ENCODE measurements at regions not wholly inside any gene's neighbourhood (a gene's known extent, or its start where the extent isn't known, plus 50 kb on each side); places are given as distances from the start of the nearest gene placed in this dataset.
A peak's percentile ranks its signal among the peaks of the same experiment; 100 is the strongest.
"Not testable (repeated sequence)": the region's sequence is repeated elsewhere in the genome, so short reads cannot be mapped to it uniquely, and the experiment has no call there.

DNA sequence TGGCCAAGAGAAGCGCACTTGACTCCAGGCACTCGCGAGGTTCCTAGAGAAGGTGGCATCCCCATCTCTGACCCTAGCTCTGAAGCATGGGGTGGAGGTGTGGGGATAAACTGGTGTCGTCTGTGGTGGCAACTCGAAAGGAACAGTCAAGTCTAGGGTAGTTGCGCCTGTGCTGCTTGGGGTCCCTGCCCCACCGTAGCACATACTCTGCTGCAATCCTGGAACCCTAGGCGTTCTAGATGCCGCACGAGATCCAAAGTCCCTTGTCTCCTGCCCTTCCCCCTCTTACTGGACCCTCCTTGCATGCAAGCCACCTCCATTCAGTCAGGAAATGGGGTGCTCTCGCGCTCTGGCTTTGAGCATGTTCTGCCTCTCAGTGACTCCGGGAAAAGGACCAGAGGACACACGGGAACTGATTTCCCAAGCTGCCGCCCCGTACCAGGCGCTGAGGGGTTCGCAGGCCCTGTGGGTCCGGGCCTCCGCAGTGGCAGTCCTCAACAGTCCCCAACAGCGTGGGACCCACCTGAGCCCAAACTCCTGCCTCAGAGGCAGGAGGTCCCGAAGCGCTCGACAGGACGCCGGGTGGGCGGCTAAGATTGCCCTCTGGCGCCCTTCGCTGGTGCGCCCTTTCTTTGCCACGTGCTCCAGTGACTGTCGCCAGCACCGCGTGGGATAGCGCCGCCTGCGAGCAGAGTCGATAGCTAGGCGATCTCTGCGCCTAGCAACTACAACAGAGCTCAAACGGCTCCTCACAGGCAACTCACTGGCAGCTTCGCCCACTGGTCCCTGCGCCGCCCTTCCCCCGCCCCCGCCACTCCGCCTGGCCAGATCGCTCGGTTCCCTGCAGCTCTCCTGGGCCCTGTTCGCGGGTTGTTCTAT, 452.0 kb downstream of the REEP3 start:
- H3K27ac Mint-ChIP-seq: no peak overlapping the region
- H3K36me3 Mint-ChIP-seq: no peaks in the 10 kb centered on the region
- H3K9me3 Mint-ChIP-seq: peaks cover 5 to 7% of the 10 kb centered on the region in 2 donors
- ATAC-seq: no peak
- no peak for DNase-seq (ENCODE audit: low spot score in 2 of 2)

DNA sequence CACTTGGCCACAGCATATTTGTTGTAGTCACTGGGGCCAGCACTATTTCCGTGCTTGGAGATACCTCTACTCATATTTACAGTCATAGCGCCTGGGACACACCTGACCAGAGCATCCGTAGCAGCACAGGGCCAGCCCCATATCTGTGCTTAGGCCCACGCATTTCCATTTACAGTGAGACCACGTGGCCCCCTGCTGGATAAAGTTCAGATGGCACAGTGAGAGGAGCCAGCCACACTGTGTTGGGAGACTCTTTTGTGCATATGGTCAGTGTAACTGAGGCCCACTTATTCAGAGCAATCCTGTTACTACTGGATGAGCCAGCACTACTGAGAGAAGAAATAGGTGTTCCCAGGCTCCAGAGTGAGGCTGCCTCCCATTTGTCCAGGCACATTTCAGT, 455.3 kb downstream of the REEP3 start:
- H3K9me3 Mint-ChIP-seq: no peaks in the 10 kb centered on the region

DNA sequence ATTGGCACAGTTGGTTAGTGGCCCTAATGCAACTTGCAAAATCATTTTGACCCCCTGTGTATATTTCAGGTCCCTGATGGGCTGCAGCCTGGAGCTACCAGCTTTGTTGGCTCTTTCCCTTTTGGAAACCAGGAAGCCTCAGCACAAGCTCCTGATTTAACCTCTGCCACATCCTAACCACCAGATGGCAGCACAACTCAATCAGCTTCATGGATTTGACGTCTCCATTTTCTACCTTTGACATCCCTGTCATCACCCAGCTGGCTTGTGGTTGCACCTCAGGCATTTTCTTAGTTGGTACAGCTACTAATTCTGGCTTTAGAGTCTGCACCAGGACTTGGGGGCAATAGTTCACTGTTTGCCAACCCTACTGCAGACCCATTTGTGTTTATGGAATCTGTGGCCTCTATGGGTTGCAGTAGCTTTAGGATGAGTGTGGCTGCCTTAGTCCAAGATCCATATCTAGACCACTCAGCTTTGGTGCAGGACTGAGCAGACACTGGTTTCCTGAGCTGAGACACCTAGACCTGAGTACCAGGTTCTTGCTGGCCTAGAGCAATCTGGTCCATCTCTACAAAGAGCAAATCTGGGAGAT, 456.2 kb downstream of the REEP3 start:
- H3K27ac Mint-ChIP-seq: no peak overlapping the region
- DNase-seq (ENCODE audit: low spot score in 2 of 2) (peak in 1 of 2 donors; percentile 23), ATAC-seq (peak in 1 of 2 donors; percentile 63)
- H3K9me3 Mint-ChIP-seq: no peaks in the 10 kb centered on the region
- no peaks in the 10 kb centered on the region for H3K36me3 Mint-ChIP-seq

More for the DNA sequence above, 455.3 kb downstream of the REEP3 start:
- Mint-ChIP-seq H3K27ac (no peak overlapping the region), H3K36me3 (no peaks in the 10 kb centered on the region)
- peak in 1 of 2 donors; percentile 57 for DNase-seq (ENCODE audit: low spot score in 2 of 2)
- peak; percentile 61 to 86 for ATAC-seq

DNA sequence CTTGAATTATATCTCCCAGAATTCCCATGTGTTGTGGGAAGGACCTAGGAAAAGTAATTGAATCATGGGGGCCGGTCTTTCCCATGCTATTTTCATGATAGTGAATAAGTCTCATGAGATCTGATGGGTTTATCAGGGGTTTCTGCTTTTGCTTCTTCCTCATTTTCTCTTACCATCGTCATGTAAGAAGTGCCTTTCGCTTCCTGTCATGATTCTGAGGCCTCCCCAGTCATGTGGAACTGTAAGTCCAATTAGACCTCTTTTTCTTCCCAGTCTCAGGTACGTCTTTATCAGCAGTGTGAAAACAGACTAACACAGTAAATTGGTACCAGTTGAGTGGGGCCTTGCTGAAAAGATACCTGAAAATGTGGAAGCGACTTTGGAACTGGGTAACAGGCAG, 459.7 kb downstream of the REEP3 start:
- not testable (repeated sequence) for H3K27ac Mint-ChIP-seq; H3K9me3 Mint-ChIP-seq; ATAC-seq; H3K36me3 Mint-ChIP-seq; DNase-seq (ENCODE audit: low spot score in 2 of 2)

DNA sequence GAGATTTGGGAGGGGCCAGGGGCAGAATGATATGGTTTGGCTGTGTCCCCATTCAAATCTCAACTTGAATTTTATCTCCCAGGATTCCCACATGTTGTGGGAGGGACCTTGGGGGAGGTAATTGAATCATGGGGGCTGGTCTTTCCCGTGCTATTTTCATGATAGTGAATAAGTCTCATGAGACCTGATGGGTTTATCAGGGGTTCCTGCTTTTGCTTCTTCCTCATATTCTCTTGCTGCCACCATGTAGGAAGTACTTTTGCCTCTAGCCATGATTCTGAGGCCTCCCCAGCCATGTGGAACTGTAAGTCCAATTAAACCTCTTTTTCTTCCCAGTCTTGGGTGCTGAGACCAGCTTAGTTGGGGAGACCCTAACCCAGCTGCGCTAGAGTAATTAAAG, 462.9 kb downstream of the REEP3 start:
- DNase-seq (ENCODE audit: low spot score in 2 of 2); H3K36me3 Mint-ChIP-seq: not testable (repeated sequence)

DNA sequence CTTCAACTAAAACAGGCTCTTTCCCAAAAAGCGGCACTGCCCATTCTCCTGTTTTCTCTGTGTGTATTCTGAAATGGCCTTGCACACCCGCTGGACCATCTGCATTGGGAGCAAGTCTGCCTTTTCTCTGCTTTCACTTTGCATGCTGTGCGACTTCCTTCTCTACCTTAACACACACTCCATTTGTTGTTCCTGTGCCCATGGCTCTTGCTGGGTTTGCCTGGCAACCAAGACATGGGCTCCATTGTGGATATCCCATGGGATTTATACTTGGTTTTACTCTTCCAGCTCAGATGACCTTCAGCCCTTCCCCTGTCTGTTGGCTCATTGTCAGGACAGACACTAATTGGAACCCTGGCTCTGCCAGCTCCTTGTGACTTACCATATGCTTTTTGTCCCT, 465.3 kb downstream of the REEP3 start:
- no peak for ATAC-seq
- Mint-ChIP-seq H3K27ac (no peak overlapping the region), H3K36me3 (no peaks in the 10 kb centered on the region)

More for the DNA sequence above, 462.9 kb downstream of the REEP3 start:
- H3K9me3 Mint-ChIP-seq, ATAC-seq, H3K27ac Mint-ChIP-seq: not testable (repeated sequence)

DNA sequence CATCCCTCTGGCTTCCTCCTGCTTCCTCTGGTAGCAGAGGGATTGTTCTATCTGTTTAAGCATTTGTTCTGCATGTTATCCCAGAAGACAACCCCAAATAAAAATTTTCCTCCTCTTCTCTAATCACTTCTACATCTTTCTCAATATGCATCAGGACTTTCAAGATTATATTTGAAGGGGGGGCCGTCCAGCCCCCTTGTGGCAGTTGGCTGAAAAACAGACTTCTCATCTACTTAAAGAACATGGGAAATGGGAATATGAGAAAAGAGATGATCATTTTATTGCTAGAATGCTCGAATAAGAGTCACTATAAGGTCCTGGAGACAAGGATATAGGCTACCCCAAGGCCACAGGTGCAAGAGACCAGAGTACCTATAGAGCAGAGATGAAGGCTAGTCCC, 466.0 kb downstream of the REEP3 start:
- ATAC-seq (no peak), DNase-seq (ENCODE audit: low spot score in 2 of 2) (no peak)
- Mint-ChIP-seq H3K9me3 (no peaks in the 10 kb centered on the region), H3K27ac (no peak overlapping the region), H3K36me3 (no peaks in the 10 kb centered on the region)

More for the DNA sequence above, 465.3 kb downstream of the REEP3 start:
- DNase-seq (ENCODE audit: low spot score in 2 of 2): no peak
- H3K9me3 Mint-ChIP-seq: no peaks in the 10 kb centered on the region

DNA sequence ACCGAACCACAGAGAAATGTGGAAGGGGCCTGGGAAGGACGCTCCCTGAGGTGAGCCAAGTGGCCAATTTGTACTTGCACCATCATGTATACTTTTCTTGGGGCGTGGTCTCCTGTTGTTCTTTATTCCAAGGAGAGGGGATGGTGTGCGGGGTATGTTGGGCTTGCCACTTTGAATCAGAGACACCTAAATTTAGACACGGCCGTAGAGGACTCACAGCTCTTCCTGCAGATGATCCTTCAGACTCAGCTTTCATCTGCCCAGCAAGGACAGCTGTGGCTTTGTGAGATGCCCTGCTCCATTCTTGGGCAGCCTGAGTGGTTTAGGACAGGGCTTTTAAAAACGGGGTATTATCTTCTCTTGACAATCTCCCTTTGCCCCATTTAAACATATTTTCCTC, 473.2 kb downstream of the REEP3 start:
- no peak for DNase-seq (ENCODE audit: low spot score in 2 of 2)
- no peak for ATAC-seq
- Mint-ChIP-seq H3K9me3 (peaks cover 3 to 12% of the 10 kb centered on the region in 2 donors), H3K36me3 (peaks cover 0 to 1% of the 10 kb centered on the region in 2 donors), H3K27ac (no peak overlapping the region)

DNA sequence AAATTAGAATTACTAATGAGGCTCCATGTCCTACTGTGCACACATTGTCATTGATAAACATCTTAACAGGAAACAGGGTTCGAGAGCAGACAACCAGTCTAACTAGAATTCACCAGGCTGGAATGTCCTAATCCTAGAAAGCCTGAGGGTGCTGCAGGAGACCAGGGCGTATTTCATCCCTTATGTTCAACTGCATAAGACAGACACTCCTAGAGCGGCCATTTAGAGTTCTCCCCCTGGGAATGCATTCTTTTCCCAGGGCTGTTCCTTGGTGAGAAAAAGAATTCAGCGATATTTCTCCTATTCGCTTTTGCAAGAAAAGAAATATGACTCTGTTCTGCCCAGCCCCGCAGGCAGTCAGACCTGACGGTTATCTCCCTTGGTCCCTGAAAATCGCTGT, 486.0 kb downstream of the REEP3 start:
- H3K27ac Mint-ChIP-seq: no peak overlapping the region
- peaks cover 6 to 12% of the 10 kb centered on the region in 2 donors for H3K9me3 Mint-ChIP-seq
- H3K36me3 Mint-ChIP-seq: no peaks in the 10 kb centered on the region
- DNase-seq (ENCODE audit: low spot score in 2 of 2) (no peak), ATAC-seq (no peak)

DNA sequence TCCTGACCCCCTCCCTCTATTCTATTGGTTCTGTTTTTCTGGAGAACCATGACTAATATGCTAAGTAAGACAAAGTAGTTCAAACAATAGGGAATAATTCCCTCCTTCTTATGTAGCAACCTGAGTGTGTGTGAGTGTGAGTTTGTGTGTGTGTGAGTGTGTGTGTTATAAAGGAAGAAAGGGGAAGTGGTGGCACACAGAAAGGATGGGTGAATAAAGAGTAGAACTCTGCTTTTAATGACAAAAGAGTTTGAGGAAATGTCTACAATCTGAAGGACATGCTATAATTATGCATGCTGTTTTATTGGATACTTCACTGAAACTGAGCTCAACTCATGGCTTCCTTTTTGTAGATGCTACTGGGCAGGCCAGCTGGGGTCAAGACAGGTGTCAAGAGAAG, 489.5 kb downstream of the REEP3 start:
- no peak overlapping the region for H3K27ac Mint-ChIP-seq

DNA sequence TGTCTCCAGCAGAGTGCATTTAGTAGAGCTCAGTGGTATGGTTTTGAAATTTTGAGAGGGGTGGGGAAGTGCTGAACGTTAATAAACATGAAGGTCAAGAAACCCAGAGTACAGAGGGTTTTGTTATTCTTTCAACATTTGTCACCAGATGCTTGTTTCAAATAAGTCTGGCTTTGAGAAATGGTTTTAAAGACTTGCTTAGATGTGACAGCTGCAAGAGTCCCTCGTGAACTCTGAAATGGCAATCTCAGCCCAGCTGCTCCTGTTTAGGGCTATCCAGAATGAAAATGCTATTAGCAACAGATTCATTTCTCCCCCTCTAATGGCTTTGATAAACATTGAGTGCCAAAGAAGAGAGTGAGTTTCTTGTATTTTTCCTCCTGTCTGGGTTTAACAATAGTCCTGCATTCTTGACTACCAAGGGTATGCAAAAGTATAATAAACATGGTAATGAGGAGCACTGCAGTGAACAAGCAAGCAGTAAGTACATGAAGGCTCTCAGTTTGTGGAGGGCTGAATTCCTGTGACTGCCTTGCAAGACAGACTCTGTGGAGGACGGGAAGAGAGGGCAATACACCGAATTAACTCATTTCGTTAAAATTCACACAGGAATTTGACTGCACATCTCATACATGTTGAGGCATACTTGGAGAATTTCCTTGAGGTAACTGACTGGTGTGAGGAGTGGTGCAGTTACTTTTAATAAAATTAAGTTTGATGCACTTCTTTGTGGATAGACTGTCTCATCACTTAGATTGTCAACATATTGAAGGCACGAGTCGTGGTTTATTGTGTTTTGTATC, 490.9 kb downstream of the REEP3 start:
- H3K36me3 Mint-ChIP-seq: no peaks in the 10 kb centered on the region
- H3K27ac Mint-ChIP-seq: no peak overlapping the region
- H3K9me3 Mint-ChIP-seq: peaks cover 0 to 7% of the 10 kb centered on the region in 2 donors
- DNase-seq (ENCODE audit: low spot score in 2 of 2) (no peak), ATAC-seq (no peak)

More for the DNA sequence above, 489.5 kb downstream of the REEP3 start:
- no peak for DNase-seq (ENCODE audit: low spot score in 2 of 2)
- Mint-ChIP-seq H3K9me3 (peaks cover under 1 to 12% of the 10 kb centered on the region in 2 donors), H3K36me3 (no peaks in the 10 kb centered on the region)
- ATAC-seq: no peak

DNA sequence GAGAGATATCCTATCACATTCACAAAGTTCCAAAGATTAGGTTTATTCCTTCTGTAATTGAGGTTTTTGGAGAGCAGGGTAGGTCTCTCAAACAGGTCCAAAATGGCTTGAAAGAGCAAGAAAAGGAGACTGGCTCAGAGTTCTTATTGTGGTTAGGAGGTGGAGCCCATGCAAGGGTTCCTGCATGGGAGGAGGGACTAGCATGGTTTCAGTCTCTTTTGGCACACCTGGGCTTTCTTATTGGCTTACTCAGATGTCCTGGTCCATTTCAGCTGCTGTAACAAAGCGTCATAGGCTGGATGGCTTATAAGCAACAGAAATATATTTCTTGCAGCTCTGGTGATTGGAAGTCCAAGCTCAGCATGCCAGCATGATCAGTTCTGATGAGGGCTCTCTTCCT, 493.1 kb downstream of the REEP3 start:
- H3K27ac Mint-ChIP-seq: no peak overlapping the region

DNA sequence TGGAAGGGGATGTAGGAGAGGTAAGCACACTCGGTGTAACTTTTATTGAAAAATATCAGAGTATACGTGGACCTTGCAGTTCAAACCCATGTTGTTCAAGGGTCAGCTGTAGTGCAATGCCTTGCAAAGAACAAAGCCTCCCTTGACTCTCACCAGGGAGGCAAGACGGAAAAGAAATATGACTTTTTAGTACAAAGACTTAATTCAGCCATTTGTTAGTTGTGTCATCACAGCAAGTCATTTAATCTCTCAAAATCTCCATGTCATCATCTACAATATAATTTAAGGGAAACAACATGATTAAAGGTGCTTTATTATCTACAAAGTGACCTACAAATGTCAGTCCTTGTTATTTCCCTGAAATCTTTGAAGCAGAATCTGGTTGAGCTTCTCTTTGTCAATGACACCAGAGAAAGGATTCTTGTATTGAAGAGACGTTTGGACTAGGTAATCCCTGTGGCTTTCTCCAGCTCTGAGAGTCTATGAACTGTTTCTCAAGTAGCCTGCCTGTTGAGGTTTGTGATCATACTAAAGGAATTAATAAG, 502.8 kb downstream of the REEP3 start:
- peaks cover 0 to 12% of the 10 kb centered on the region in 2 donors for H3K36me3 Mint-ChIP-seq
- H3K27ac Mint-ChIP-seq: no peak overlapping the region
- H3K9me3 Mint-ChIP-seq: peaks cover 3 to 9% of the 10 kb centered on the region in 2 donors
- DNase-seq (ENCODE audit: low spot score in 2 of 2) (no peak), ATAC-seq (no peak)

More for the DNA sequence above, 493.1 kb downstream of the REEP3 start:
- peaks cover 0 to 7% of the 10 kb centered on the region in 2 donors for H3K9me3 Mint-ChIP-seq
- H3K36me3 Mint-ChIP-seq: no peaks in the 10 kb centered on the region
- DNase-seq (ENCODE audit: low spot score in 2 of 2) (no peak), ATAC-seq (no peak)

DNA sequence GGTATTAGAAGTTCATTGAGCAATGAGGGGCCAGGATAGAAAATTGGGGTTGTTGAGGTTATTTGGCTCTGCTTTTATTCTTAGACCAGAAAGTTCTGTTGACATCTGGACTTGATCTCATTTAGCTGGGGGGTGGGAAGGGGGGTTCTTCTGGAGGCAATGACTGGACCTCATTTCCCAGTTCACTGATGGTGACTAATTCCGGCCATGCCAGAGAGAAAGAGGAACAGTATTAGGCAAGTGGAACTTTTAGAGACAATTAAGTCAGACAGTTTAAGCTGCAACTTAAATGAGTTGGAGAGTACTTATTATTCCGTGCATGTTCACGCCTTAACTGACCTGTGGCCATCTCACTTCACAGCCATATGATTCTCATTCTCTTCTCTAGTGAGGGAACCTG, 512.5 kb downstream of the REEP3 start:
- ATAC-seq (no peak), DNase-seq (ENCODE audit: low spot score in 2 of 2) (no peak)
- no peak overlapping the region for H3K27ac Mint-ChIP-seq
- no peaks in the 10 kb centered on the region for H3K36me3 Mint-ChIP-seq
- H3K9me3 Mint-ChIP-seq: no peaks in the 10 kb centered on the region

DNA sequence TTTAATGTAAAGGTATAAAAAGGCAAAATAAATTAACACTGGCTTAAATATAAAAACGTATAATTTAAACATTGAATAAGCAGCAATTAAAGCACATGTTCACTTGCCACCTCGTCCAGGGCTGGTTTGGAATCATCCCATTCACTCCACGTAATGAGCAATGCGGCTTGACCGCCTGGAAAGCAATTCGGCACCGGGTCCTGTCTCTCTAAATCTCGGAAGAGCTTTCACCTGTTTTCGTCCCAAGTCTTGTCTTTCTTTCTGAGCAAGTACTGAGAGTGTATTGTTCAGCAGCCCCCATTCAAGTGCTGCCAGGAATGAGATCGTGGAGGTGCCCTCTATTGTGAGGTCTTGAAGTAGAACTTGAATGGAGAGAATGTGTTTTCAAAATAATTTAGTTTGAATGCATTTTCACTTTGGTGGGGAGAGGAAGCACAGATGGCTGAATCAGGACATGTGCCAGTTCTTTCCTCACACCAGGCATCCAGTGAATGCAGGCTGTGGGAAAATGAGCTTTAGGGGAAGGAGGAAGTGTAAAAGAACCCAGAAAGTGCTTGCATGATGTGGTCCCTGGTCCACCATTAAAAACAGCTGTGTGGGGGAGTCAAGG, 515.2 kb downstream of the REEP3 start:
- DNase-seq (ENCODE audit: low spot score in 2 of 2): no peak
- Mint-ChIP-seq H3K27ac (no peak overlapping the region), H3K36me3 (no peaks in the 10 kb centered on the region), H3K9me3 (no peaks in the 10 kb centered on the region)
- no peak for ATAC-seq

DNA sequence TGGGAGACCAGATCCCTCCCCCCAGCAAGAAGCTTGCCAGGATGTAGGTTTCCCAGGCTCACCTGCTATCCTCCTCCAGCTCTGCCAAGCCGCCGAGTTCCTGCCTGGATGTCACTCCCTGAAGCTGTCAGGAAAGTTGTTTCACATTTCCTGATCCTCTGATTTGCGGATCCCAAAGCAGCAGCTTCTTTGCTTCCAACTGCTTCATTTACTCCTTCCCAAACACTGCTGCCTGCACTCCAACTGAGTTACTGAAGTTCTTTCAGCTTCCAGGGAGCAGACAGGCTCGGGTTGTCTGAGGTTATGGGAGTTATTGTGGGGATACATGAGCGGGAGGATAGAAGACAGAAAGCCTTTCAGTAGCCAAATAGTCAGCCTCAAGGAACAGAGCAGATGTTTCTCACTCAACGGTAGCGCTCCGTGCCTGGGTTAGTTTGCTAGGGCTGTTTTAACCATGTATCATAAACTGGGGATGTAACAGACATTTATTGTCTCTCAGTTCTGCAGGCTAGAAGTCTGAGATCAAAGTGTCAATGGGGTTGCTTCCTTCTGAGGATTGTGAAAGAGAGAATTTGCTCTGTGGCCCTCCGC, 516.0 kb downstream of the REEP3 start:
- ATAC-seq (no peak), DNase-seq (ENCODE audit: low spot score in 2 of 2) (no peak)
- H3K36me3 Mint-ChIP-seq: no peaks in the 10 kb centered on the region
- H3K9me3 Mint-ChIP-seq: no peaks in the 10 kb centered on the region
- H3K27ac Mint-ChIP-seq: no peak overlapping the region
